WTC11 (cell line): ENCODE measurements at regions not wholly inside any gene's neighbourhood (a gene's known extent, or its start where the extent isn't known, plus 50 kb on each side); places are given as distances from the start of the nearest gene placed in this dataset.

ENCODE experiments used
- ATAC-seq: fragments of 200-7000 bp; cut with Tn5 transposase; 2 replicates; pipeline ENCODE4 v1.10.0; 2021; ENCODE audit warnings: mild to moderate bottlenecking, moderate library complexity
- CTCF ChIA-PET: fragments of 300-600 bp; sonication (Branson Sonifier 250); formaldehyde crosslinking; loops from one replicate; lab custom pipeline; 2021; ENCODE audit warnings: antibody characterized with exemption; lab: Charles Lee
- POLR2A ChIA-PET: fragments of 350-600 bp; sonication (Branson Sonifier 250); formaldehyde crosslinking; loops from one replicate; lab custom pipeline; 2021; ENCODE audit warnings: antibody characterized with exemption; lab: Charles Lee
- DNase-seq: peaks from one replicate; pipeline ENCODE4 v3.0.0; 2021; ENCODE audit warnings: low spot score
- H3K27ac Mint-ChIP-seq: 2 replicates; pipeline ENCODE4 v1.8.0; 2021; ENCODE audit warnings: mixed read lengths
- H3K27me3 Mint-ChIP-seq: 2 replicates; pipeline ENCODE4 v1.8.0; 2021; ENCODE audit warnings: low read depth, mild to moderate bottlenecking, moderate library complexity, mixed read lengths
- H3K36me3 Mint-ChIP-seq: 2 replicates; pipeline ENCODE4 v1.8.0; 2021; ENCODE audit warnings: mixed read lengths
- H3K4me1 Mint-ChIP-seq: 2 replicates; pipeline ENCODE4 v1.8.0; 2022; ENCODE audit warnings: mixed read lengths
- H3K4me3 Mint-ChIP-seq: 2 replicates; pipeline ENCODE4 v1.8.0; 2021; ENCODE audit warnings: mild to moderate bottlenecking, moderate library complexity, mixed read lengths
- H3K9me3 Mint-ChIP-seq: 2 replicates; pipeline ENCODE4 v1.8.0; 2021; ENCODE audit warnings: mixed read lengths
- CREB1 ChIP-seq: sonication (generic); formaldehyde crosslinking; IDR thresholded peaks from 2 replicates; pipeline ENCODE4 v1.8.0; 2023; ENCODE audit warnings: mild to moderate bottlenecking, missing genetic modification reagents
- CREM ChIP-seq: sonication (generic); formaldehyde crosslinking; IDR thresholded peaks from 2 replicates; pipeline ENCODE4 v1.8.1; 2022; ENCODE audit warnings: mild to moderate bottlenecking, missing genetic modification reagents, moderate library complexity
- EMX1 ChIP-seq: fragments of 250-450 bp; sonication (Bioruptor Pico); IDR thresholded peaks from 2 replicates; pipeline ENCODE4 v1.8.0; 2021; ENCODE audit warnings: mild to moderate bottlenecking
- FOXJ3 ChIP-seq: sonication (generic); formaldehyde crosslinking; IDR thresholded peaks from 2 replicates; pipeline ENCODE4 v1.9.0; 2021; ENCODE audit warnings: missing genetic modification reagents, mild to moderate bottlenecking, borderline replicate concordance
- KAT7 ChIP-seq: sonication (generic); formaldehyde crosslinking; IDR thresholded peaks from 2 replicates; pipeline ENCODE4 v1.8.1; 2023; ENCODE audit warnings: missing genetic modification reagents, mild to moderate bottlenecking, borderline replicate concordance
- MXD4 ChIP-seq: fragments of 250-450 bp; sonication (Bioruptor Pico); IDR thresholded peaks from 2 replicates; pipeline ENCODE4 v1.8.0; 2021; ENCODE audit warnings: mild to moderate bottlenecking, moderate library complexity, borderline replicate concordance
- NFYB ChIP-seq: sonication (generic); formaldehyde crosslinking; conservative IDR thresholded peaks from 2 replicates; pipeline ENCODE4 v1.8.0; 2022; ENCODE audit warnings: low read depth, missing genetic modification reagents
- NR2C2 ChIP-seq: sonication (generic); formaldehyde crosslinking; IDR thresholded peaks from 2 replicates; pipeline ENCODE4 v1.8.0; 2022; ENCODE audit warnings: mild to moderate bottlenecking, missing genetic modification reagents
- TEAD1 ChIP-seq: sonication (generic); formaldehyde crosslinking; IDR thresholded peaks from 2 replicates; pipeline ENCODE4 v1.8.0; 2022; ENCODE audit warnings: mild to moderate bottlenecking, missing genetic modification reagents
- TEAD4 ChIP-seq: sonication (generic); formaldehyde crosslinking; IDR thresholded peaks from 2 replicates; pipeline ENCODE4 v1.8.0; 2022; ENCODE audit warnings: mild to moderate bottlenecking, missing genetic modification reagents
- ZBTB21 ChIP-seq: sonication (generic); formaldehyde crosslinking; IDR thresholded peaks from 2 replicates; pipeline ENCODE4 v1.8.1; 2023; ENCODE audit warnings: mild to moderate bottlenecking, missing genetic modification reagents, borderline replicate concordance
- ZNF232 ChIP-seq: sonication (generic); formaldehyde crosslinking; IDR thresholded peaks from 2 replicates; pipeline ENCODE4 v1.8.0; 2022; ENCODE audit warnings: mild to moderate bottlenecking, missing genetic modification reagents
- TF ChIP-seq, protein P1 (sequence below): fragments of 250-450 bp; sonication (Bioruptor Pico); conservative IDR thresholded peaks from 2 replicates; pipeline ENCODE4 v1.9.0; 2021; ENCODE audit warnings: mild to moderate bottlenecking
- TF ChIP-seq, protein P2 (sequence below): fragments of 250-450 bp; sonication (Bioruptor Pico); IDR thresholded peaks from 2 replicates; pipeline ENCODE4 v1.9.0; 2021; ENCODE audit warnings: mild to moderate bottlenecking
- TF ChIP-seq, protein P3 (sequence below): sonication (generic); formaldehyde crosslinking; IDR thresholded peaks from 2 replicates; pipeline ENCODE4 v1.8.0; 2022; ENCODE audit warnings: mild to moderate bottlenecking, missing genetic modification reagents
- TF ChIP-seq, protein P4 (sequence below): fragments of 250-450 bp; sonication (Bioruptor Pico); IDR thresholded peaks from 2 replicates; pipeline ENCODE4 v1.9.0; 2021; ENCODE audit warnings: mild to moderate bottlenecking
- TF ChIP-seq, protein P5 (sequence below): sonication (generic); formaldehyde crosslinking; IDR thresholded peaks from 2 replicates; pipeline ENCODE4 v1.8.1; 2022; ENCODE audit warnings: low read depth, missing genetic modification reagents, borderline replicate concordance
- TF ChIP-seq, protein P6 (sequence below): fragments of 250-450 bp; sonication (Bioruptor Pico); IDR thresholded peaks from 2 replicates; pipeline ENCODE4 v1.8.0; 2021; ENCODE audit warnings: mild to moderate bottlenecking
- TF ChIP-seq, protein P7 (sequence below): sonication (generic); formaldehyde crosslinking; IDR thresholded peaks from 2 replicates; pipeline ENCODE4 v1.8.1; 2023; ENCODE audit warnings: mild to moderate bottlenecking, missing genetic modification reagents, moderate library complexity
- TF ChIP-seq, protein P8 (sequence below): sonication (generic); formaldehyde crosslinking; IDR thresholded peaks from 2 replicates; pipeline ENCODE4 v1.8.0; 2022; ENCODE audit warnings: mild to moderate bottlenecking, missing genetic modification reagents

DNA sequence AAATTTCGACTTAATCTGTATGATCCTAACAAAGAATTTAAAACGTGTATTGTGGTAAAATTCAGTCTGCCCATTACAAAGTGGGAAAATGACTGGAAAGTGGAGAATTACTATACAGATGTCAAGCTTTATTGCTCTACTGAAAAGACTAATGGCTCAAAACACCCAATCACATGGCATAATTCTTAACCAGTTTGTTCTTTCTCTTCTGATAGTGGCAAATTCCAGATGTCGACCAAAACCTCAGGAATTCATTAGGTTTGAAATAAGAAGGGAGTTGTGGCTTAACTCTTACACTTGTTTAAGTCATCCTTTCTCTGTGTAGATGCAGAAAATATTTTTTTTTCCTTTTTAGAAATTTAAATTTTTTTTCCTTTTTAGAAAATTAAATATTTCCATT is 1254.9 kb upstream of the LRRN3 start:
- ChIA-PET CTCF (no interaction called here), POLR2A (interaction anchor here (0.5 kb wide), 1 partner anchor 19 kb away, joined by 3 read pairs; no protein-coding TSS in a partner anchor)
- Mint-ChIP-seq H3K4me3 (no peak overlapping the region), H3K27ac (no peak overlapping the region), H3K9me3 (peaks cover 12% of the 10 kb centered on the region), H3K27me3 (no peaks in the 10 kb centered on the region), H3K4me1 (peaks cover 9% of the 10 kb centered on the region; the same call in 1 of the 2 replicates), H3K36me3 (peaks cover 3% of the 10 kb centered on the region; the same call in 1 of the 2 replicates)
- ATAC-seq, result no peak
- TF ChIP-seq TEAD1 (CRISPR knock-in tag) (no peak), NFYB (CRISPR knock-in tag) (no peak), CREM (CRISPR knock-in tag) (no peak), TEAD4 (no peak), EMX1 (no peak), NR2C2 (no peak), MXD4 (no peak), KAT7 (CRISPR knock-in tag) (no peak), CREB1 (CRISPR knock-in tag) (no peak), ZBTB21 (CRISPR knock-in tag) (no peak), ZNF232 (CRISPR knock-in tag) (no peak), FOXJ3 (CRISPR knock-in tag) (no peak)
- TF ChIP-seq, protein P1, sequence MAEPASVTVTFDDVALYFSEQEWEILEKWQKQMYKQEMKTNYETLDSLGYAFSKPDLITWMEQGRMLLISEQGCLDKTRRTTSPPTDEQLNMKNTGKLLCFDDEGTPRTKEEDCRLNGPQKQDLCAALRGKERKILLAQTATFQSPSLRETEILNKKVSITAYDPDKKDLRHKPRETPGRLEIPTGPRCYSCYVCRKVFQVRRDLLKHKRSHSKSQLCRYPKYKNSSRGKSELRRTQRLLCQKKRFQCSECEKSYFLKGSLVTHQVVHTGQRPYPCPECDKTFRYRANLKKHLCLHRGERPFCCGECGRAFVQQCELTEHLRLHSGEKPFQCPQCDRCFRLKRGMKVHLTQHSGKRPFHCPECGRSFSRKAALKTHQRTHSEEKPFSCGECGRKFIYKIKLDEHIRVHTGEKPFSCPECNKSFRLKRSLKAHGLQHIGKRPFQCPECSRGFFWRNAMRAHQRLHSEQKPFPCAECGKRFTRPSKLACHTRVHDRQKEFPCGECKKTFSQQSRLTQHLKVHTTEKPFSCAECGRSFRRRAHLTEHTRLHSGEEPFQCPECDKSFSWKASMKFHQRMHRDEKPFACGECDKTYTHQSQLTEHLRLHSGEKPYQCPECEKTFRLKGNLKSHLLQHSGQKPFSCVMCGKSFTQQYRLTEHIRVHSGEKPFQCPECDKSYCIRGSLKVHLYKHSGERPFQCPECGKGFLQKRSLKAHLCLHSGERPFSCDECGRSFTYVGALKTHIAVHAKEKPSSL, result no peak
- TF ChIP-seq, protein P2, sequence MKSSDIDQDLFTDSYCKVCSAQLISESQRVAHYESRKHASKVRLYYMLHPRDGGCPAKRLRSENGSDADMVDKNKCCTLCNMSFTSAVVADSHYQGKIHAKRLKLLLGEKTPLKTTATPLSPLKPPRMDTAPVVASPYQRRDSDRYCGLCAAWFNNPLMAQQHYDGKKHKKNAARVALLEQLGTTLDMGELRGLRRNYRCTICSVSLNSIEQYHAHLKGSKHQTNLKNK (CRISPR knock-in tag), result no peak
- TF ChIP-seq, protein P3, sequence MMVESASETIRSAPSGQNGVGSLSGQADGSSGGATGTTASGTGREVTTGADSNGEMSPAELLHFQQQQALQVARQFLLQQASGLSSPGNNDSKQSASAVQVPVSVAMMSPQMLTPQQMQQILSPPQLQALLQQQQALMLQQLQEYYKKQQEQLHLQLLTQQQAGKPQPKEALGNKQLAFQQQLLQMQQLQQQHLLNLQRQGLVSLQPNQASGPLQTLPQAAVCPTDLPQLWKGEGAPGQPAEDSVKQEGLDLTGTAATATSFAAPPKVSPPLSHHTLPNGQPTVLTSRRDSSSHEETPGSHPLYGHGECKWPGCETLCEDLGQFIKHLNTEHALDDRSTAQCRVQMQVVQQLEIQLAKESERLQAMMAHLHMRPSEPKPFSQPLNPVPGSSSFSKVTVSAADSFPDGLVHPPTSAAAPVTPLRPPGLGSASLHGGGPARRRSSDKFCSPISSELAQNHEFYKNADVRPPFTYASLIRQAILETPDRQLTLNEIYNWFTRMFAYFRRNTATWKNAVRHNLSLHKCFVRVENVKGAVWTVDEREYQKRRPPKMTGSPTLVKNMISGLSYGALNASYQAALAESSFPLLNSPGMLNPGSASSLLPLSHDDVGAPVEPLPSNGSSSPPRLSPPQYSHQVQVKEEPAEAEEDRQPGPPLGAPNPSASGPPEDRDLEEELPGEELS, result no peak
- TF ChIP-seq, protein P4, sequence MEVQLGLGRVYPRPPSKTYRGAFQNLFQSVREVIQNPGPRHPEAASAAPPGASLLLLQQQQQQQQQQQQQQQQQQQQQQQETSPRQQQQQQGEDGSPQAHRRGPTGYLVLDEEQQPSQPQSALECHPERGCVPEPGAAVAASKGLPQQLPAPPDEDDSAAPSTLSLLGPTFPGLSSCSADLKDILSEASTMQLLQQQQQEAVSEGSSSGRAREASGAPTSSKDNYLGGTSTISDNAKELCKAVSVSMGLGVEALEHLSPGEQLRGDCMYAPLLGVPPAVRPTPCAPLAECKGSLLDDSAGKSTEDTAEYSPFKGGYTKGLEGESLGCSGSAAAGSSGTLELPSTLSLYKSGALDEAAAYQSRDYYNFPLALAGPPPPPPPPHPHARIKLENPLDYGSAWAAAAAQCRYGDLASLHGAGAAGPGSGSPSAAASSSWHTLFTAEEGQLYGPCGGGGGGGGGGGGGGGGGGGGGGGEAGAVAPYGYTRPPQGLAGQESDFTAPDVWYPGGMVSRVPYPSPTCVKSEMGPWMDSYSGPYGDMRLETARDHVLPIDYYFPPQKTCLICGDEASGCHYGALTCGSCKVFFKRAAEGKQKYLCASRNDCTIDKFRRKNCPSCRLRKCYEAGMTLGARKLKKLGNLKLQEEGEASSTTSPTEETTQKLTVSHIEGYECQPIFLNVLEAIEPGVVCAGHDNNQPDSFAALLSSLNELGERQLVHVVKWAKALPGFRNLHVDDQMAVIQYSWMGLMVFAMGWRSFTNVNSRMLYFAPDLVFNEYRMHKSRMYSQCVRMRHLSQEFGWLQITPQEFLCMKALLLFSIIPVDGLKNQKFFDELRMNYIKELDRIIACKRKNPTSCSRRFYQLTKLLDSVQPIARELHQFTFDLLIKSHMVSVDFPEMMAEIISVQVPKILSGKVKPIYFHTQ (CRISPR knock-in tag), result no peak
- TF ChIP-seq, protein P5, sequence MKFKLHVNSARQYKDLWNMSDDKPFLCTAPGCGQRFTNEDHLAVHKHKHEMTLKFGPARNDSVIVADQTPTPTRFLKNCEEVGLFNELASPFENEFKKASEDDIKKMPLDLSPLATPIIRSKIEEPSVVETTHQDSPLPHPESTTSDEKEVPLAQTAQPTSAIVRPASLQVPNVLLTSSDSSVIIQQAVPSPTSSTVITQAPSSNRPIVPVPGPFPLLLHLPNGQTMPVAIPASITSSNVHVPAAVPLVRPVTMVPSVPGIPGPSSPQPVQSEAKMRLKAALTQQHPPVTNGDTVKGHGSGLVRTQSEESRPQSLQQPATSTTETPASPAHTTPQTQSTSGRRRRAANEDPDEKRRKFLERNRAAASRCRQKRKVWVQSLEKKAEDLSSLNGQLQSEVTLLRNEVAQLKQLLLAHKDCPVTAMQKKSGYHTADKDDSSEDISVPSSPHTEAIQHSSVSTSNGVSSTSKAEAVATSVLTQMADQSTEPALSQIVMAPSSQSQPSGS (CRISPR knock-in tag), result no peak
- TF ChIP-seq, protein P6, sequence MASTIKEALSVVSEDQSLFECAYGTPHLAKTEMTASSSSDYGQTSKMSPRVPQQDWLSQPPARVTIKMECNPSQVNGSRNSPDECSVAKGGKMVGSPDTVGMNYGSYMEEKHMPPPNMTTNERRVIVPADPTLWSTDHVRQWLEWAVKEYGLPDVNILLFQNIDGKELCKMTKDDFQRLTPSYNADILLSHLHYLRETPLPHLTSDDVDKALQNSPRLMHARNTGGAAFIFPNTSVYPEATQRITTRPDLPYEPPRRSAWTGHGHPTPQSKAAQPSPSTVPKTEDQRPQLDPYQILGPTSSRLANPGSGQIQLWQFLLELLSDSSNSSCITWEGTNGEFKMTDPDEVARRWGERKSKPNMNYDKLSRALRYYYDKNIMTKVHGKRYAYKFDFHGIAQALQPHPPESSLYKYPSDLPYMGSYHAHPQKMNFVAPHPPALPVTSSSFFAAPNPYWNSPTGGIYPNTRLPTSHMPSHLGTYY, result no peak
- TF ChIP-seq, protein P7, sequence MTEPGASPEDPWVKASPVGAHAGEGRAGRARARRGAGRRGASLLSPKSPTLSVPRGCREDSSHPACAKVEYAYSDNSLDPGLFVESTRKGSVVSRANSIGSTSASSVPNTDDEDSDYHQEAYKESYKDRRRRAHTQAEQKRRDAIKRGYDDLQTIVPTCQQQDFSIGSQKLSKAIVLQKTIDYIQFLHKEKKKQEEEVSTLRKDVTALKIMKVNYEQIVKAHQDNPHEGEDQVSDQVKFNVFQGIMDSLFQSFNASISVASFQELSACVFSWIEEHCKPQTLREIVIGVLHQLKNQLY, result no peak
- TF ChIP-seq, protein P8, sequence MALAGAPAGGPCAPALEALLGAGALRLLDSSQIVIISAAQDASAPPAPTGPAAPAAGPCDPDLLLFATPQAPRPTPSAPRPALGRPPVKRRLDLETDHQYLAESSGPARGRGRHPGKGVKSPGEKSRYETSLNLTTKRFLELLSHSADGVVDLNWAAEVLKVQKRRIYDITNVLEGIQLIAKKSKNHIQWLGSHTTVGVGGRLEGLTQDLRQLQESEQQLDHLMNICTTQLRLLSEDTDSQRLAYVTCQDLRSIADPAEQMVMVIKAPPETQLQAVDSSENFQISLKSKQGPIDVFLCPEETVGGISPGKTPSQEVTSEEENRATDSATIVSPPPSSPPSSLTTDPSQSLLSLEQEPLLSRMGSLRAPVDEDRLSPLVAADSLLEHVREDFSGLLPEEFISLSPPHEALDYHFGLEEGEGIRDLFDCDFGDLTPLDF, result no peak
- no peak for DNase-seq
